HG03521 (cell line): ENCODE measurements at regions not wholly inside any gene's neighbourhood (a gene's known extent, or its start where the extent isn't known, plus 50 kb on each side); places are given as distances from the start of the nearest gene placed in this dataset.

Source experiments
- ATAC-seq: cut with Tn5 transposase; IDR thresholded peaks from one replicate; pipeline ENCODE4 v1.9.1; 2021; ENCODE audit warnings: mild to moderate bottlenecking, moderate library complexity; ENCODE audit not compliant: unreplicated experiment

- no peak for ATAC-seq
These were observed 472.6 kb downstream of the SNAPC1 start for GRCh38 chr14:62234849-62235248.

- no peak for ATAC-seq
These were observed 482.0 kb downstream of the SNAPC1 start for GRCh38 chr14:62244221-62244620.

- no peak for ATAC-seq
These were observed 485.0 kb downstream of the SNAPC1 start for GRCh38 chr14:62247266-62247665.

GRCh38 chr14:62251237-62251636 is 489.0 kb downstream of the SNAPC1 start:
- ATAC-seq: no peak

- ATAC-seq: no peak
These were observed 491.0 kb downstream of the SNAPC1 start for GRCh38 chr14:62253171-62253570.

GRCh38 chr14:62253911-62254310 is 491.7 kb downstream of the SNAPC1 start:
- no peak for ATAC-seq

GRCh38 chr14:62269204-62269603 is 507.0 kb downstream of the SNAPC1 start:
- no peak for ATAC-seq

- ATAC-seq: no peak
These were observed 508.0 kb downstream of the SNAPC1 start for GRCh38 chr14:62270236-62270635.

- ATAC-seq: no peak
These were observed 518.1 kb downstream of the SNAPC1 start for GRCh38 chr14:62280366-62280765.

GRCh38 chr14:62283837-62284236 is 521.6 kb downstream of the SNAPC1 start:
- ATAC-seq: no peak

- ATAC-seq: no peak
These were observed 527.3 kb downstream of the SNAPC1 start for GRCh38 chr14:62289471-62289870.

GRCh38 chr14:62301080-62301479 is 538.9 kb downstream of the SNAPC1 start:
- no peak for ATAC-seq

- ATAC-seq: no peak
These were observed 539.7 kb downstream of the SNAPC1 start for GRCh38 chr14:62301911-62302310.

- ATAC-seq: no peak
These were observed 541.2 kb downstream of the SNAPC1 start for GRCh38 chr14:62303437-62303836.

GRCh38 chr14:62304257-62304656 is 542.0 kb downstream of the SNAPC1 start:
- ATAC-seq: no peak

GRCh38 chr14:62307844-62308243 is 545.6 kb downstream of the SNAPC1 start:
- no peak for ATAC-seq

GRCh38 chr14:62308316-62308715 is 546.1 kb downstream of the SNAPC1 start:
- ATAC-seq: no peak

GRCh38 chr14:62308891-62309290 is 546.7 kb downstream of the SNAPC1 start:
- no peak for ATAC-seq

GRCh38 chr14:62313212-62313611 is 551.0 kb downstream of the SNAPC1 start:
- ATAC-seq: no peak

GRCh38 chr14:62314221-62314620 is 552.0 kb downstream of the SNAPC1 start:
- no peak for ATAC-seq

- ATAC-seq: no peak
These were observed 552.7 kb downstream of the SNAPC1 start for GRCh38 chr14:62314871-62315270.

GRCh38 chr14:62315631-62316030 is 553.4 kb downstream of the SNAPC1 start:
- no peak for ATAC-seq

- no peak for ATAC-seq
These were observed 560.0 kb downstream of the SNAPC1 start for GRCh38 chr14:62322216-62322615.

- ATAC-seq: no peak
These were observed 567.2 kb downstream of the SNAPC1 start for GRCh38 chr14:62329427-62329826.
